ENCODE measurements at regions not wholly inside any gene's neighbourhood (a gene's known extent, or its start where the extent isn't known, plus 50 kb on each side); places are given as distances from the start of the nearest gene placed in this dataset.

- WGBS, result 28% methylated on average over 2 of the region's 3 CpGs
- H2AK5ac ChIP-seq (ENCODE audit: low read length, severe bottlenecking), result no peak overlapping the region
- H3K9me3 ChIP-seq (ENCODE audit: control insufficient read depth, low read length), result no peaks in the 10 kb centered on the region
- no peak overlapping the region for H3K18ac ChIP-seq (ENCODE audit: low read depth in 1 of 2, low read length in 2 of 2)
- no peaks in the 10 kb centered on the region for H3K36me3 ChIP-seq (ENCODE audit: control insufficient read depth in 1 of 2, insufficient read depth in 2 of 2, low read depth in 1 of 2, low read length in 2 of 2)
- no peak overlapping the region for H3K4ac ChIP-seq (ENCODE audit: low read depth in 1 of 2, low read length in 2 of 2)
- H4K8ac ChIP-seq (ENCODE audit: low read length), result no peak overlapping the region
- H3K9ac ChIP-seq (ENCODE audit: low read length), result no peak overlapping the region
- H3K27me3 ChIP-seq (ENCODE audit: control insufficient read depth in 1 of 2, insufficient read depth in 1 of 2, low read length in 2 of 2), result no peaks in the 10 kb centered on the region
- no peak overlapping the region for H3K14ac ChIP-seq (ENCODE audit: low read length in 2 of 2)
- H3K79me1 ChIP-seq (replicated peaks; ENCODE audit: low read length, poor library complexity, severe bottlenecking), result no peaks in the 10 kb centered on the region
- H3K23ac ChIP-seq (ENCODE audit: low read length in 2 of 2), result no peak overlapping the region
- H2BK120ac ChIP-seq (ENCODE audit: low read depth, low read length), result no peak overlapping the region
- H2BK12ac ChIP-seq (ENCODE audit: low read length in 2 of 2), result no peak overlapping the region
- H3K27ac ChIP-seq (ENCODE audit: low read length, poor library complexity, severe bottlenecking), result no peak overlapping the region
- no peak overlapping the region for H4K91ac ChIP-seq (ENCODE audit: low read length)
- no peak for DNase-seq
- no peak overlapping the region for H3K4me3 ChIP-seq (ENCODE audit: insufficient read depth in 1 of 2, low read depth in 1 of 2, low read length in 2 of 2)
- no peak overlapping the region for H2BK5ac ChIP-seq (ENCODE audit: low read depth, low read length, poor library complexity, severe bottlenecking)
- H3K4me1 ChIP-seq (ENCODE audit: control insufficient read depth, insufficient read depth, low read depth, low read length), result no peaks in the 10 kb centered on the region
- H2AFZ ChIP-seq (ENCODE audit: low read depth, low read length), result no peak overlapping the region
- no peak overlapping the region for H3K4me2 ChIP-seq (ENCODE audit: low read length, poor library complexity, severe bottlenecking)
- no peak overlapping the region for H2BK15ac ChIP-seq (ENCODE audit: low read depth, poor library complexity, severe bottlenecking)
These were observed 163.2 kb upstream of the CYRIA start for GRCh38 chr2:16828828-16829160.

DNA sequence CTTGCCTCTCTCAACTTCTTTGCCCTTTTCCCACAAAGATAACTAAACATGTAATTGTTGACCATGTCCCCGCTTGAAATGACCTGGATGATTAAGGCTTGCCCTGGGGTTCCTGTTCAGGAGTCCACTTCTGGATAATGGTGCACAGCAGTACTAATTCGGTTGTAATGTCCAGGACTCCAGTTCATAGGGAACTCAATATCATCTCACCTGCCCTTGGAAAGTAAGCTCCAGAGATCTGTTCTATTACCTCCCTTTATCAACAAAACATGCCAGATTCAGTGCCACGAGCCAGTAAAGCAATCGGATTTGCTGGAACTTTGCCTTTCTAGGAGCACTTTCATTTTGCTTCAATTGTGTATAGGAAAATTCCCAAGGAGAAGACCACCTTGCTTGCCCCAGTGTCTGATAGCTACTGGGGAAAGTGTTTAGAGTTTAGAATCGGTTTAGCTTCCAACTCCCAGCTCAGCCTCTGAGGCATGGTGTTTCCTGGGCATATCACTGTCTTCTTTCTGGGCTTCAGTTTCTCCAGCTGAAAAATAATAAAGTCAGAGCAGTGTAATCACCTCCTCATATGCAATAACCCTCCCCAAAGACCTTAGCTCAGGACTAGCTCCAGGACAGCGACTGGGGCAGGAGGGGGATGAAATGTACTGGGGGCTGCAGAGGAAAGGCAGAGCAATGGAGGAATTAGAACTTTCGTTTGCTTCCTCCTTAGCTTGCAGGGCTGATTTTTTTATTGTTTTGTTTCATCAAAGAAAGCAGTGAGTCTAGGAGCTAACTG, 162.6 kb upstream of the CYRIA start:
- Histone ChIP-seq H3K4me3 (ENCODE audit: insufficient read depth in 1 of 2, low read depth in 1 of 2, low read length in 2 of 2) (no peak overlapping the region), H3K27me3 (ENCODE audit: control insufficient read depth in 1 of 2, insufficient read depth in 1 of 2, low read length in 2 of 2) (no peaks in the 10 kb centered on the region), H3K9ac (ENCODE audit: low read length) (no peak overlapping the region), H2BK12ac (ENCODE audit: low read length in 2 of 2) (no peak overlapping the region), H3K23ac (ENCODE audit: low read length in 2 of 2) (no peak overlapping the region), H2BK15ac (ENCODE audit: low read depth, poor library complexity, severe bottlenecking) (no peak overlapping the region), H2AK5ac (ENCODE audit: low read length, severe bottlenecking) (no peak overlapping the region), H3K36me3 (ENCODE audit: control insufficient read depth in 1 of 2, insufficient read depth in 2 of 2, low read depth in 1 of 2, low read length in 2 of 2) (no peaks in the 10 kb centered on the region), H4K8ac (ENCODE audit: low read length) (no peak overlapping the region), H2BK120ac (ENCODE audit: low read depth, low read length) (no peak overlapping the region), H4K91ac (ENCODE audit: low read length) (no peak overlapping the region), H3K14ac (ENCODE audit: low read length in 2 of 2) (no peak overlapping the region), H3K18ac (ENCODE audit: low read depth in 1 of 2, low read length in 2 of 2) (no peak overlapping the region), H2AFZ (ENCODE audit: low read depth, low read length) (no peak overlapping the region), H3K4ac (ENCODE audit: low read depth in 1 of 2, low read length in 2 of 2) (no peak overlapping the region), H3K9me3 (ENCODE audit: control insufficient read depth, low read length) (no peaks in the 10 kb centered on the region), H3K4me2 (ENCODE audit: low read length, poor library complexity, severe bottlenecking) (no peak overlapping the region), H3K27ac (ENCODE audit: low read length, poor library complexity, severe bottlenecking) (no peak overlapping the region), H2BK5ac (ENCODE audit: low read depth, low read length, poor library complexity, severe bottlenecking) (no peak overlapping the region), H3K4me1 (ENCODE audit: control insufficient read depth, insufficient read depth, low read depth, low read length) (no peaks in the 10 kb centered on the region), H3K79me1 (replicated peaks; ENCODE audit: low read length, poor library complexity, severe bottlenecking) (no peaks in the 10 kb centered on the region)
- no peak for DNase-seq
- 70% methylated on average over 7 of the region's 7 CpGs for WGBS

GRCh38 chr2:16824472-16824871, 158.8 kb upstream of the CYRIA start:
- Histone ChIP-seq H3K9me3 (ENCODE audit: control insufficient read depth, low read length) (no peaks in the 10 kb centered on the region), H2BK5ac (ENCODE audit: low read depth, low read length, poor library complexity, severe bottlenecking) (no peak overlapping the region), H2BK120ac (ENCODE audit: low read depth, low read length) (no peak overlapping the region), H2AFZ (ENCODE audit: low read depth, low read length) (no peak overlapping the region), H2BK12ac (ENCODE audit: low read length in 2 of 2) (no peak overlapping the region), H3K4me1 (ENCODE audit: control insufficient read depth, insufficient read depth, low read depth, low read length) (no peaks in the 10 kb centered on the region), H3K18ac (ENCODE audit: low read depth in 1 of 2, low read length in 2 of 2) (no peak overlapping the region), H3K4ac (ENCODE audit: low read depth in 1 of 2, low read length in 2 of 2) (no peak overlapping the region), H3K36me3 (ENCODE audit: control insufficient read depth in 1 of 2, insufficient read depth in 2 of 2, low read depth in 1 of 2, low read length in 2 of 2) (no peaks in the 10 kb centered on the region), H4K91ac (ENCODE audit: low read length) (no peak overlapping the region), H2AK5ac (ENCODE audit: low read length, severe bottlenecking) (no peak overlapping the region), H3K27me3 (ENCODE audit: control insufficient read depth in 1 of 2, insufficient read depth in 1 of 2, low read length in 2 of 2) (no peaks in the 10 kb centered on the region), H3K14ac (ENCODE audit: low read length in 2 of 2) (no peak overlapping the region), H4K8ac (ENCODE audit: low read length) (no peak overlapping the region), H3K4me2 (ENCODE audit: low read length, poor library complexity, severe bottlenecking) (no peak overlapping the region), H3K27ac (ENCODE audit: low read length, poor library complexity, severe bottlenecking) (no peak overlapping the region), H3K23ac (ENCODE audit: low read length in 2 of 2) (no peak overlapping the region), H2BK15ac (ENCODE audit: low read depth, poor library complexity, severe bottlenecking) (no peak overlapping the region), H3K79me1 (replicated peaks; ENCODE audit: low read length, poor library complexity, severe bottlenecking) (no peaks in the 10 kb centered on the region), H3K9ac (ENCODE audit: low read length) (no peak overlapping the region), H3K4me3 (ENCODE audit: insufficient read depth in 1 of 2, low read depth in 1 of 2, low read length in 2 of 2) (no peak overlapping the region)
- WGBS, result 67% methylated on average over 1 of the region's 1 CpG
- no peak for DNase-seq

- no peak overlapping the region for H2BK15ac ChIP-seq (ENCODE audit: low read depth, poor library complexity, severe bottlenecking)
- no peak overlapping the region for H3K4ac ChIP-seq (ENCODE audit: low read depth in 1 of 2, low read length in 2 of 2)
- no peaks in the 10 kb centered on the region for H3K27me3 ChIP-seq (ENCODE audit: control insufficient read depth in 1 of 2, insufficient read depth in 1 of 2, low read length in 2 of 2)
- no peak overlapping the region for H3K9ac ChIP-seq (ENCODE audit: low read length)
- no peaks in the 10 kb centered on the region for H3K9me3 ChIP-seq (ENCODE audit: control insufficient read depth, low read length)
- no peak overlapping the region for H4K91ac ChIP-seq (ENCODE audit: low read length)
- no peak overlapping the region for H3K4me3 ChIP-seq (ENCODE audit: insufficient read depth in 1 of 2, low read depth in 1 of 2, low read length in 2 of 2)
- no peak overlapping the region for H2BK12ac ChIP-seq (ENCODE audit: low read length in 2 of 2)
- no peak overlapping the region for H2AK5ac ChIP-seq (ENCODE audit: low read length, severe bottlenecking)
- H3K36me3 ChIP-seq (ENCODE audit: control insufficient read depth in 1 of 2, insufficient read depth in 2 of 2, low read depth in 1 of 2, low read length in 2 of 2), result no peaks in the 10 kb centered on the region
- no peak overlapping the region for H2AFZ ChIP-seq (ENCODE audit: low read depth, low read length)
- no peak overlapping the region for H3K27ac ChIP-seq (ENCODE audit: low read length, poor library complexity, severe bottlenecking)
- WGBS, result 77% methylated on average over 2 of the region's 2 CpGs
- no peaks in the 10 kb centered on the region for H3K79me1 ChIP-seq (replicated peaks; ENCODE audit: low read length, poor library complexity, severe bottlenecking)
- H3K23ac ChIP-seq (ENCODE audit: low read length in 2 of 2), result no peak overlapping the region
- H3K18ac ChIP-seq (ENCODE audit: low read depth in 1 of 2, low read length in 2 of 2), result no peak overlapping the region
- no peak overlapping the region for H3K4me2 ChIP-seq (ENCODE audit: low read length, poor library complexity, severe bottlenecking)
- H4K8ac ChIP-seq (ENCODE audit: low read length), result no peak overlapping the region
- no peak overlapping the region for H2BK120ac ChIP-seq (ENCODE audit: low read depth, low read length)
- H3K4me1 ChIP-seq (ENCODE audit: control insufficient read depth, insufficient read depth, low read depth, low read length), result no peaks in the 10 kb centered on the region
- no peak overlapping the region for H3K14ac ChIP-seq (ENCODE audit: low read length in 2 of 2)
- H2BK5ac ChIP-seq (ENCODE audit: low read depth, low read length, poor library complexity, severe bottlenecking), result no peak overlapping the region
- no peak for DNase-seq
These were observed 156.1 kb upstream of the CYRIA start for GRCh38 chr2:16821692-16822091.

Data from mesenchymal stem cell (in vitro differentiated cells and primary cell).